Liver (tissue), 8 donors: ENCODE measurements at regions not wholly inside any gene's neighbourhood (a gene's known extent, or its start where the extent isn't known, plus 50 kb on each side); places are given as distances from the start of the nearest gene placed in this dataset.

Source experiments
- DNase-seq: peaks from one replicate; pipeline ENCODE4 v3.0.0-alpha.2; 2017; ENCODE audit warnings: low spot score
- H3K27ac ChIP-seq, 2 donors: one replicate each; pipeline ENCODE4 v1.7.0; 2013; ENCODE audit warnings: inconsistent platforms in 2 of 2, low read length in 2 of 2, control low read depth in 1 of 2, low read depth in 1 of 2, mild to moderate bottlenecking in 1 of 2
- H3K27me3 ChIP-seq, 4 donors: one replicate each; pipeline versions ENCODE4 v1.6.1 to v1.7.0; 2013; ENCODE audit warnings: low read length in 3 of 4, inconsistent platforms in 1 of 4, mild to moderate bottlenecking in 1 of 4, moderate library complexity in 1 of 4; ENCODE audit not compliant: control insufficient read depth in 4 of 4, insufficient read depth in 4 of 4
- H3K36me3 ChIP-seq, 4 donors: one replicate each; pipeline versions ENCODE4 v1.6.1 to v1.7.0; 2013; ENCODE audit warnings: low read length in 3 of 4, mild to moderate bottlenecking in 3 of 4, low read depth in 1 of 4, moderate library complexity in 1 of 4; ENCODE audit not compliant: control insufficient read depth in 4 of 4, insufficient read depth in 3 of 4
- H3K4me1 ChIP-seq, 4 donors: one replicate each; pipeline versions ENCODE4 v1.6.1 to v1.7.0; 2013; ENCODE audit warnings: low read length in 3 of 4, mild to moderate bottlenecking in 3 of 4, moderate library complexity in 1 of 4; ENCODE audit not compliant: control insufficient read depth in 4 of 4, insufficient read depth in 4 of 4
- H3K4me3 ChIP-seq, 3 donors: one replicate each; pipeline versions ENCODE4 v1.6.1 to v1.7.0; 2013; ENCODE audit warnings: low read length in 3 of 3, control low read depth in 1 of 3, low read depth in 1 of 3, mild to moderate bottlenecking in 1 of 3
- H3K9ac ChIP-seq, 2 donors: one replicate each; pipeline ENCODE4 v1.7.0; 2013; ENCODE audit warnings: low read length in 2 of 2, mild to moderate bottlenecking in 2 of 2, moderate library complexity in 2 of 2, control low read depth in 1 of 2, low read depth in 1 of 2
- H3K9me3 ChIP-seq, 4 donors: one replicate each; pipeline versions ENCODE4 v1.6.1 to v1.7.0; 2013; ENCODE audit warnings: low read length in 3 of 4; ENCODE audit not compliant: control insufficient read depth in 4 of 4
- ATF3 ChIP-seq: IDR thresholded peaks from 2 replicates; pipeline ENCODE4 v1.6.1; 2016; ENCODE audit warnings: antibody characterized with exemption
- CTCF ChIP-seq: fragments of 150-350 bp; IDR thresholded peaks from 2 replicates; pipeline ENCODE4 v1.5.1; 2017; ENCODE audit warnings: improper control_type of control experiment, low read depth, low read length; ENCODE audit not compliant: missing input control
- EGR1 ChIP-seq, 2 donors: IDR thresholded peaks; 2 replicates each; pipeline ENCODE4 v1.6.1; 2016 to 2018; ENCODE audit warnings: antibody characterized with exemption in 2 of 2, low read depth in 2 of 2
- FOXA1 ChIP-seq: IDR thresholded peaks from 2 replicates; pipeline ENCODE4 v1.6.1; 2016; ENCODE audit warnings: antibody characterized with exemption
- FOXA2 ChIP-seq: IDR thresholded peaks from 2 replicates; pipeline ENCODE4 v1.6.1; 2016; ENCODE audit warnings: antibody characterized with exemption
- GABPA ChIP-seq, 2 donors: IDR thresholded peaks in 1 of 2; conservative IDR thresholded peaks in 1 of 2; 2 replicates each; pipeline ENCODE4 v1.6.1; 2016; ENCODE audit warnings: antibody characterized with exemption in 2 of 2, mild to moderate bottlenecking in 1 of 2, moderate library complexity in 1 of 2
- HNF4A ChIP-seq, 2 donors: conservative IDR thresholded peaks; 2 replicates each; pipeline ENCODE4 v1.6.1; 2016; ENCODE audit warnings: antibody characterized with exemption in 2 of 2, mild to moderate bottlenecking in 2 of 2
- HNF4G ChIP-seq: IDR thresholded peaks from 2 replicates; pipeline ENCODE4 v1.6.1; 2016; ENCODE audit warnings: antibody characterized with exemption
- JUND ChIP-seq, 2 donors: IDR thresholded peaks; 2 replicates each; pipeline ENCODE4 v1.6.1; 2016; ENCODE audit warnings: antibody characterized with exemption in 2 of 2
- MAX ChIP-seq: IDR thresholded peaks from 2 replicates; pipeline ENCODE4 v1.6.1; 2016; ENCODE audit warnings: antibody characterized with exemption
- NR2F2 ChIP-seq: IDR thresholded peaks from 2 replicates; pipeline ENCODE4 v1.6.1; 2016; ENCODE audit warnings: antibody characterized with exemption
- RAD21 ChIP-seq, 2 donors: IDR thresholded peaks; 2 replicates each; pipeline ENCODE4 v1.6.1; 2016; ENCODE audit warnings: antibody characterized with exemption in 2 of 2, mild to moderate bottlenecking in 2 of 2
- REST ChIP-seq: IDR thresholded peaks from 2 replicates; pipeline ENCODE4 v1.6.1; 2016; ENCODE audit warnings: antibody characterized with exemption, mild to moderate bottlenecking
- RXRA ChIP-seq, 2 donors: IDR thresholded peaks; 2 replicates each; pipeline ENCODE4 v1.6.1; 2017 to 2018; ENCODE audit warnings: antibody characterized with exemption in 2 of 2, mild to moderate bottlenecking in 1 of 2
- SP1 ChIP-seq: IDR thresholded peaks from 2 replicates; pipeline ENCODE4 v1.6.1; 2018; ENCODE audit warnings: antibody characterized with exemption, mild to moderate bottlenecking
- TAF1 ChIP-seq: conservative IDR thresholded peaks from 2 replicates; pipeline ENCODE4 v1.6.1; 2016; ENCODE audit warnings: antibody characterized with exemption, mild to moderate bottlenecking
- YY1 ChIP-seq: IDR thresholded peaks from 2 replicates; pipeline ENCODE4 v1.6.1; 2016; ENCODE audit warnings: antibody characterized with exemption, mild to moderate bottlenecking
- ZBTB33 ChIP-seq: IDR thresholded peaks from 2 replicates; pipeline ENCODE4 v1.6.1; 2016; ENCODE audit warnings: antibody characterized with exemption
- WGBS: extraction: QIAGEN DNeasy Blood & Tissue Kit; methylation state at CpG from one replicate; pipeline ENCODE4 v1.1.7; 2013; 5-methylcytosine and 5-hydroxymethylcytosine counted together
- donor health status: healthy.
- donor health status: healthy.
- donor health status: healthy.
- donor health status: healthy.
- donor health status: healthy.

GRCh38 chr10:27601503-27601902 lies 97.4 kb downstream of the RAB18 start:
- no peak overlapping the region for H3K27ac ChIP-seq
- peak overlapping the region in 1 of 3 donors; percentile 11 for H3K4me3 ChIP-seq
- no peaks in the 10 kb centered on the region for H3K9me3 ChIP-seq
- 28% methylated on average over 5 of the region's 5 CpGs for WGBS
- H3K9ac ChIP-seq: no peak overlapping the region
- H3K4me1 ChIP-seq: peaks cover 0 to 9% (median 3%) of the 10 kb centered on the region in 4 donors
- DNase-seq: no peak
- H3K36me3 ChIP-seq: no peaks in the 10 kb centered on the region
- TF ChIP-seq RAD21 (IDR thresholded peaks at IDR 0.05) (no peak), YY1 (peak; percentile 57)
- H3K27me3 ChIP-seq: no peaks in the 10 kb centered on the region

- TF ChIP-seq GABPA (IDR thresholded peaks at IDR 0.05 in 1 of 2, conservative IDR thresholded peaks at IDR 0.05 in 1 of 2) (peak in 1 of 2 donors; percentile 12), ATF3 (no peak), FOXA2 (peak; percentile 82), REST (peak; percentile 50), JUND (IDR thresholded peaks at IDR 0.05) (no peak), RAD21 (IDR thresholded peaks at IDR 0.05) (peak in 1 of 2 donors; percentile 21), RXRA (IDR thresholded peaks at IDR 0.05) (peak in 1 of 2 donors; percentile 64), CTCF (no peak), FOXA1 (no peak), MAX (no peak), EGR1 (IDR thresholded peaks at IDR 0.05; ENCODE audit: low read depth in 2 of 2) (no peak), SP1 (no peak), ZBTB33 (peak; percentile 50), NR2F2 (no peak), TAF1 (no peak), HNF4A (conservative IDR thresholded peaks at IDR 0.05) (peak in 1 of 2 donors; percentile 87), HNF4G (no peak), YY1 (peak; percentile 66)
- no peaks in the 10 kb centered on the region for H3K36me3 ChIP-seq
- no peaks in the 10 kb centered on the region for H3K9me3 ChIP-seq
- peak overlapping the region in 1 of 3 donors; percentile 8 for H3K4me3 ChIP-seq
- DNase-seq: no peak
- WGBS: 30% methylated on average over 6 of the region's 6 CpGs
- no peak overlapping the region for H3K9ac ChIP-seq
- H3K4me1 ChIP-seq: peaks cover 0 to 9% (median 3%) of the 10 kb centered on the region in 4 donors
- H3K27me3 ChIP-seq: no peaks in the 10 kb centered on the region
- no peak overlapping the region for H3K27ac ChIP-seq
These were observed 97.9 kb downstream of the RAB18 start for GRCh38 chr10:27601946-27602538.
